Fibroblast of pulmonary artery (primary cell): ENCODE measurements at regions not wholly inside any gene's neighbourhood (a gene's known extent, or its start where the extent isn't known, plus 50 kb on each side); places are given as distances from the start of the nearest gene placed in this dataset.
"Not testable (repeated sequence)": the region's sequence is repeated elsewhere in the genome, so short reads cannot be mapped to it uniquely, and the experiment has no call there.

ENCODE experiments used
- DNase-seq: peaks from one replicate; pipeline ENCODE4 v3.0.0-alpha.2; 2010; ENCODE audit warnings: low read depth
- H3K4me3 ChIP-seq: replicated peaks from 2 replicates; pipeline ENCODE4 v1.5.1; 2011; ENCODE audit warnings: low read depth, mild to moderate bottlenecking, control low read depth, low read length, moderate library complexity
- TF ChIP-seq, protein P1 (sequence below): IDR thresholded peaks from 2 replicates; pipeline ENCODE4 v1.5.1; 2011; ENCODE audit warnings: mild to moderate bottlenecking, control low read depth, low read length, inconsistent platforms; ENCODE audit errors: missing control alignments

- H3K4me3 ChIP-seq, result no peak overlapping the region
- TF ChIP-seq, protein P1, sequence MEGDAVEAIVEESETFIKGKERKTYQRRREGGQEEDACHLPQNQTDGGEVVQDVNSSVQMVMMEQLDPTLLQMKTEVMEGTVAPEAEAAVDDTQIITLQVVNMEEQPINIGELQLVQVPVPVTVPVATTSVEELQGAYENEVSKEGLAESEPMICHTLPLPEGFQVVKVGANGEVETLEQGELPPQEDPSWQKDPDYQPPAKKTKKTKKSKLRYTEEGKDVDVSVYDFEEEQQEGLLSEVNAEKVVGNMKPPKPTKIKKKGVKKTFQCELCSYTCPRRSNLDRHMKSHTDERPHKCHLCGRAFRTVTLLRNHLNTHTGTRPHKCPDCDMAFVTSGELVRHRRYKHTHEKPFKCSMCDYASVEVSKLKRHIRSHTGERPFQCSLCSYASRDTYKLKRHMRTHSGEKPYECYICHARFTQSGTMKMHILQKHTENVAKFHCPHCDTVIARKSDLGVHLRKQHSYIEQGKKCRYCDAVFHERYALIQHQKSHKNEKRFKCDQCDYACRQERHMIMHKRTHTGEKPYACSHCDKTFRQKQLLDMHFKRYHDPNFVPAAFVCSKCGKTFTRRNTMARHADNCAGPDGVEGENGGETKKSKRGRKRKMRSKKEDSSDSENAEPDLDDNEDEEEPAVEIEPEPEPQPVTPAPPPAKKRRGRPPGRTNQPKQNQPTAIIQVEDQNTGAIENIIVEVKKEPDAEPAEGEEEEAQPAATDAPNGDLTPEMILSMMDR, result no peak
- DNase-seq, result no peak
Observed at GRCh38 chr7:79608005-79608404, 154.5 kb upstream of the MAGI2 start.

DNA sequence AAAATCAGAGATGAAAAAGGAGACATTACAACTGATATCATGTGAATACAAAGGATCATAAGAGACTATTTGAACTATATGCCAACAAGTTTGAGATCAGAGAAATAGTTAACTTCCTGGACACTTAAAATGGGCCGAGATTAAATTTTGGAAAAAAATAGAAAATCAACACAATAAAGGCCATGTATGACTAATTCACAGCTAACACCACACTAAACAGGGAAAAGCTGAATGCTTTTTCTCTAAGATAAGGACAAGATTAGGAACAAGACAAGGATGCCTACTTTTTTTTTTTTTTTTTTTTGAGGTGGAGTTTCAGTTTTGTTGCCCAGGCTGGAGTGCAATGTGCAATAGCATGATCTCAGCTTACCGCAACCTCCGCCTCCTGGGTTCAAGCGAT lies 151.4 kb upstream of the MAGI2 start:
- DNase-seq, result no peak
- H3K4me3 ChIP-seq, result no peak overlapping the region
- TF ChIP-seq, protein P1, result no peak

- DNase-seq, result no peak
- no peak overlapping the region for H3K4me3 ChIP-seq
- TF ChIP-seq, protein P1, result no peak
Observed at GRCh38 chr7:79598351-79598750, 144.9 kb upstream of the MAGI2 start.

GRCh38 chr7:79594671-79595070 lies 141.2 kb upstream of the MAGI2 start:
- H3K4me3 ChIP-seq, DNase-seq: not testable (repeated sequence)

DNA sequence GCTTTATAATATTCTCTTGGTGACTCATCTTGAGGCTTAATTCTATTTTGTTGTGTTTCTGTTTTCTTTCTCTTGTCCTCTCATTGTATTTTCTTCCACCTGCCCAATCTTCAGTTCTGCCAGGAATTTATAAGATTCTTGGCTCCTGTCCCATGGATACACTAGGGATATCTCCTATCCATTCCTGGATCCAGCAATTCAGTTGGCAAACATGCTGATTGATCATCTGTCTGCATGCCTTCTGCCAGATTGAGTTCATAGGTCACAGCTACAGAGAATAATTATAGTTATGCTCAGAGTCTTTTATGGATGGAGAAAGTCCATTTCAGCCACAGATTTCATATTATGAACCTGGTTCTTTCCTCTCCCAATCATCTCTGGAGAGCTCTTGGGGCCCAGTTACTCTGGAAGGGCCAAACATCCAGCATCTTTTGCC lies 140.4 kb upstream of the MAGI2 start:
- TF ChIP-seq, protein P1, result no peak
- DNase-seq, result peak; percentile 17
- H3K4me3 ChIP-seq, result no peak overlapping the region

- TF ChIP-seq, protein P1, result no peak
- no peak overlapping the region for H3K4me3 ChIP-seq
- DNase-seq, result no peak
Observed at GRCh38 chr7:79590916-79591623, 137.6 kb upstream of the MAGI2 start.

- no peak for DNase-seq
- H3K4me3 ChIP-seq, result no peak overlapping the region
- TF ChIP-seq, protein P1, result no peak
Observed at GRCh38 chr7:79590391-79590790, 136.9 kb upstream of the MAGI2 start.
